Heart left ventricle (tissue), 16 donors: ENCODE measurements at regions not wholly inside any gene's neighbourhood (a gene's known extent, or its start where the extent isn't known, plus 50 kb on each side); places are given as distances from the start of the nearest gene placed in this dataset.
"Not testable (repeated sequence)": the region's sequence is repeated elsewhere in the genome, so short reads cannot be mapped to it uniquely, and the experiment has no call there.

Experiments used
- ATAC-seq, 4 donors: fragments of 200-7000 bp; cut with Tn5 transposase; one replicate each; pipeline ENCODE4 v1.9.1; 2020 to 2022; ENCODE audit warnings: moderate library complexity in 4 of 4, mild to moderate bottlenecking in 3 of 4, moderate number of reproducible peaks in 1 of 4
- DNase-seq, 5 donors: peaks; one replicate each; pipeline ENCODE4 v3.0.0-alpha.2; 2020
- H3K27ac ChIP-seq, 12 donors: fragments of 200-600 bp; sonication (generic) in 4 of 12; one replicate each; pipeline versions ENCODE4 v1.5.0 to v1.8.0; 2016 to 2022; ENCODE audit warnings: mild to moderate bottlenecking in 2 of 12
- H3K27me3 ChIP-seq, 9 donors: fragments of 200-600 bp; sonication (generic) in 2 of 9; one replicate each; pipeline versions ENCODE4 v1.5.1 to v1.8.0; 2016 to 2022; ENCODE audit warnings: mild to moderate bottlenecking in 3 of 9
- H3K36me3 ChIP-seq, 9 donors: fragments of 200-600 bp; sonication (generic) in 2 of 9; one replicate each; pipeline versions ENCODE4 v1.5.0 to v1.8.0; 2018 to 2022; ENCODE audit warnings: mild to moderate bottlenecking in 2 of 9
- H3K4me1 ChIP-seq, 12 donors: fragments of 200-600 bp; sonication (generic) in 4 of 12; one replicate each; pipeline versions ENCODE4 v1.5.0 to v1.8.0; 2016 to 2022; ENCODE audit warnings: mild to moderate bottlenecking in 3 of 12
- H3K4me3 ChIP-seq, 12 donors: fragments of 200-600 bp; sonication (generic) in 4 of 12; one replicate each; pipeline versions ENCODE4 v1.5.0 to v1.8.0; 2017 to 2022; ENCODE audit warnings: mild to moderate bottlenecking in 9 of 12, moderate library complexity in 4 of 12
- H3K9me3 ChIP-seq, 12 donors: fragments of 200-600 bp; sonication (generic) in 4 of 12; one replicate each; pipeline versions ENCODE4 v1.5.0 to v1.8.0; 2016 to 2022; ENCODE audit warnings: mild to moderate bottlenecking in 1 of 12
- POLR2A ChIP-seq, 2 donors: fragments of 450-650 bp; IDR thresholded peaks; one replicate each; pipeline ENCODE4 v1.6.1; 2017; ENCODE audit warnings: antibody characterized with exemption in 2 of 2, mild to moderate bottlenecking in 2 of 2, moderate library complexity in 2 of 2
- WGBS, 4 donors: extraction: QIAGEN DNeasy Blood & Tissue Kit in 2 of 4; methylation state at CpG; one replicate each; pipeline versions ENCODE4 v1.1.5 to v1.1.7; 2013 to 2018; 5-methylcytosine and 5-hydroxymethylcytosine counted together
- intact Hi-C, 10 donors: fragments of 100-400 bp; cut with DNase I; formaldehyde crosslinking; loops; one replicate each; pipeline versions ENCODE4 v1.11.1 to v1.14.2; 2022
- TF ChIP-seq, protein P1 (sequence below), 12 donors: fragments of 200-600 bp; sonication (generic) in 4 of 12; IDR thresholded peaks; one replicate each; pipeline versions ENCODE4 v1.5.0 to v1.8.0; 2018 to 2022; ENCODE audit warnings: antibody characterized with exemption in 12 of 12, mild to moderate bottlenecking in 5 of 12
- donor health status: ischemic (EF 13 %, LVEDD 7.1; RV severe dilation, severe dysfunction).
- donor health status: healthy with polysubstance abuse.
- donor health status: DM: no; HTN: yes; CAD: no.
- donor health status: DM: no; HTN: no; CAD: no.
- donor health status: ischemic (EF 25% LVEDD 6.9; RV normal size, moderate dysfunction).
- donor health status: ischemic (EF 25% LVEDD 5.7; RV mildly dilated, moderate dysfunction).
- donor health status: healthy.
- donor health status: DM: yes; HTN: yes; CAD: no.
- donor health status: ischemic (EF 35%, LVEDD 5.7; RV mildly dilated, moderate dysfunction).
- donor health status: nonischemic (EF 11% LVEDD 7.7; RV severe dilation, severe dysfunction).
- donor health status: DM: yes; HTN: yes; CAD: no.
- donor health status: PGD.
- donor health status: ischemic (EF 29% LVEDD 5.4; RV normal size, mild dysfunction).
- donor health status: nonischemic (EF 23%, LVEDD 6.1; RV moderate dilation, normal function).

DNA sequence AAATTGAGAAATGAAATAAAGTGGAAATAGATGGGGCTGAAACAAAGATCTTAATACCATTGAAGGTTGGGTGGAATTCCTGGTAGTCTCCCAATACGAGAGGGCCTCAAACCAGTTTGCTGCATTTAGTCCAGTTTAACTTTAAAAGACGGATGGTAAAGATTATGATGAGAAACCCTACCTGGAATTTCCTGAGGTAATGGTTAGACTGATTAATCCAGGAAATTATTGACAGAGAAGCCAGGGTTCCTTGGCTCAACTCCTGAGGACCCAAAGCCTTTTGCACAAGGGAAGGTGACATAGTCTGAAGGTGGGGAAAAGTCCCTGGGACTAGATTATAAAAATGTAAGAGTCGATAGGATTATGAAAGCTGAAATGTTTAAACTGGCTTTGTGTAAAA lies 133.2 kb upstream of the SLITRK5 start:
- TF ChIP-seq POLR2A (IDR thresholded peaks at IDR 0.05): no peak
- TF ChIP-seq, protein P1, sequence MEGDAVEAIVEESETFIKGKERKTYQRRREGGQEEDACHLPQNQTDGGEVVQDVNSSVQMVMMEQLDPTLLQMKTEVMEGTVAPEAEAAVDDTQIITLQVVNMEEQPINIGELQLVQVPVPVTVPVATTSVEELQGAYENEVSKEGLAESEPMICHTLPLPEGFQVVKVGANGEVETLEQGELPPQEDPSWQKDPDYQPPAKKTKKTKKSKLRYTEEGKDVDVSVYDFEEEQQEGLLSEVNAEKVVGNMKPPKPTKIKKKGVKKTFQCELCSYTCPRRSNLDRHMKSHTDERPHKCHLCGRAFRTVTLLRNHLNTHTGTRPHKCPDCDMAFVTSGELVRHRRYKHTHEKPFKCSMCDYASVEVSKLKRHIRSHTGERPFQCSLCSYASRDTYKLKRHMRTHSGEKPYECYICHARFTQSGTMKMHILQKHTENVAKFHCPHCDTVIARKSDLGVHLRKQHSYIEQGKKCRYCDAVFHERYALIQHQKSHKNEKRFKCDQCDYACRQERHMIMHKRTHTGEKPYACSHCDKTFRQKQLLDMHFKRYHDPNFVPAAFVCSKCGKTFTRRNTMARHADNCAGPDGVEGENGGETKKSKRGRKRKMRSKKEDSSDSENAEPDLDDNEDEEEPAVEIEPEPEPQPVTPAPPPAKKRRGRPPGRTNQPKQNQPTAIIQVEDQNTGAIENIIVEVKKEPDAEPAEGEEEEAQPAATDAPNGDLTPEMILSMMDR (IDR thresholded peaks at IDR 0.05): no peak
- no peak overlapping the region for H3K27ac ChIP-seq
- H3K27me3 ChIP-seq: no peaks in the 10 kb centered on the region
- ATAC-seq (no peak), DNase-seq (no peak)
- intact Hi-C loops: no loop called here
- peaks cover 0 to 4% (median 0%) of the 10 kb centered on the region in 12 donors for H3K9me3 ChIP-seq
- H3K4me1 ChIP-seq: no peaks in the 10 kb centered on the region
- no peaks in the 10 kb centered on the region for H3K36me3 ChIP-seq
- WGBS, 4 donors: 73 to 84% (median 76%) methylated on average over 3 of the region's 3 CpGs
- H3K4me3 ChIP-seq: no peak overlapping the region

DNA sequence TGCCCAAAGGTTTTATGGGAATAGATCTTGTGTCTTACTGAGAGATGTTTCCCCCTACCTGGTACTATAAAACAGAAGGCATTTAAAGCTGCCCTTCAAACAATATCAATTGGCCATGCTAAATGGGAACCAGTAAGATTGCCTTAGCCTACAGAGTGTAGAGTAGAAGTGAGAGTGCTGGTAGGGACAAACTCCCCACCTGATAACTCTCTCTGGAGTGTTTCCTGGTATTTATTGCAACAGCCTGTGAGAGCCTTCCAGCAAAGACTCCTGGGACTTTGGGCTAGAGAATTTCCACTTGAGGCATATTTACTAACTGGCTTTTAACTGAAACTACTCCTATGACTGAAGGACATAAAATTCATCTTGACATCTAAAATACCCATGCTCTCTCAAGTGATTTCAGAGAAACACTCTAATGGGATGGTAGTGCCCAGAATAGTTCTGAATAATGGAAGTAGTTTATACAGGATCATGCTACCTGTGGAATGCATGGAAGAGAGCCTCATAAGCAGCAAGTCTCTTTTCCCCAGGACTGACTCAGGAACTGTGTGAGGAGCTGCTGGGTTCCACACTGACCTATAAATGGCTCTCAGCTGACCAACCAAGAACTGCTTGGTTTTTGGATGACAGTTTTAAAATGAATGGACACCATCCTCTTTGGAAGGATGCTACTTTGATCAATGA lies 132.7 kb upstream of the SLITRK5 start:
- no peak for DNase-seq
- intact Hi-C loops: no loop called here
- no peak for ATAC-seq
- no peak for TF ChIP-seq POLR2A (IDR thresholded peaks at IDR 0.05)
- no peaks in the 10 kb centered on the region for H3K27me3 ChIP-seq
- H3K9me3 ChIP-seq: peaks cover 0 to 10% (median 0%) of the 10 kb centered on the region in 12 donors
- H3K4me3 ChIP-seq: no peak overlapping the region
- no peaks in the 10 kb centered on the region for H3K36me3 ChIP-seq
- H3K27ac ChIP-seq: no peak overlapping the region
- H3K4me1 ChIP-seq: no peaks in the 10 kb centered on the region

DNA sequence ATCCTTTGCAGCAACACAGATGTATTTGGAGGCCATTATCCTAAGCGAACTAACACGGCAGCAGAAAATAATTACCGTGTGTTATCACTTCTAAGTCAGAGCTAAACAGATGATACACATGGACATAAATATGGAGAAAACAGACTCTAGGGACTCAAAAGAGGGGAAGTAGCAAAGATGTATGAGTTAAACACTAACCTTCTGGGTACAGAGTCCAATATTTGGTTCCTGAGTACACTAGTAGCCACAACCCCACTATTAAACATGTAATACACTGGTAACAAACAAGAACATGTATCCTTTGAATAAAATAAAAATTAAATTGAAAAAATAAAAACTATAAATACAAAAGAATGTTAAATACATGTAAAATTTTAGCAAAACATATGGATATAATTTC lies 118.0 kb upstream of the SLITRK5 start:
- Histone ChIP-seq H3K27me3 (no peaks in the 10 kb centered on the region), H3K4me3 (no peak overlapping the region), H3K4me1 (no peaks in the 10 kb centered on the region), H3K9me3 (no peaks in the 10 kb centered on the region), H3K27ac (no peak overlapping the region), H3K36me3 (no peaks in the 10 kb centered on the region)
- DNase-seq (no peak), ATAC-seq (no peak)
- WGBS, 4 donors: 89 to 95% (median 90%) methylated on average over 3 of the region's 3 CpGs
- intact Hi-C loops: no loop called here
- no peak for TF ChIP-seq POLR2A (IDR thresholded peaks at IDR 0.05)
- TF ChIP-seq, protein P1 (IDR thresholded peaks at IDR 0.05): no peak

DNA sequence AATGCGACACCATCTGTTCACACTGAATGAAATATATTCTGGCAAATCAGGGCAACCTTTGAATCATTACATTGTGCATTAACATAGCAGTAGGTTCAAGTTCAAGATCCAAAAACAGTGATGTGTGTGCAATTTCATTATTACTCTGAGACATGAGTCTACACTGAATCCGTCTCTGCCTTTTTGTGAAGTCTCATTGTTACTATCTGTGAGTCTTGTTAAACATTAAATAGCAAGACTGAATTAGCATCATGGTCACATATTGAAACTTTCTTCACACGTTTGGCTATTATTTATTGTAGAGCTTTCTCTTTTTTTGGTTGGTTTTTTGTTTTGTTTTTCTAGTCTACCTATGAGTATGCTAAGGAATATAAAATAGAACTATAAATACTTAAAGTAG lies 117.1 kb upstream of the SLITRK5 start:
- no peak for TF ChIP-seq POLR2A (IDR thresholded peaks at IDR 0.05)
- TF ChIP-seq, protein P1 (IDR thresholded peaks at IDR 0.05): no peak
- ATAC-seq (no peak), DNase-seq (no peak)
- no peak overlapping the region for H3K4me3 ChIP-seq
- no peaks in the 10 kb centered on the region for H3K27me3 ChIP-seq
- H3K4me1 ChIP-seq: no peaks in the 10 kb centered on the region
- H3K9me3 ChIP-seq: no peaks in the 10 kb centered on the region
- no peaks in the 10 kb centered on the region for H3K36me3 ChIP-seq
- H3K27ac ChIP-seq: no peak overlapping the region
- intact Hi-C loops: no loop called here
- WGBS, 4 donors: 72 to 81% (median 76%) methylated on average over 3 of the region's 3 CpGs

DNA sequence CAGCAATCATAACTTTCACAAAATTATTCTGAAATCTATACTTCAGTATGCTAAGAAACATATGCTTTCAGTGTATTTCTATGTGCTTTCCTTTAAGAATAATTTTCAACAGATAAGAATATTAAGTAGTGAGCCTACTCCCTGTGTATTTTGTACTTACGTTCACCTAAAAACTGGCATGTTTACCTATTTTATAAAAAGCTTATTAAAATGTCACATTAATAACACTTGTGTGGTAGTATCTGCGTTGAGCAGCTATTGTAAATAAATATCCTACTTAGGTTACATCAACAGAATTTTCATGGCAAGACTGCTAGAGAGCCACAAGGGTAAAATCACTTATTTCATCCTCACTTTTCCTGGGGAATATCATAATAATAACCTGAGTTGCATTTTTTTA lies 113.4 kb upstream of the SLITRK5 start:
- WGBS, 4 donors: 62 to 77% (median 75%) methylated on average over 2 of the region's 2 CpGs
- Histone ChIP-seq H3K9me3 (no peaks in the 10 kb centered on the region), H3K36me3 (no peaks in the 10 kb centered on the region), H3K27ac (no peak overlapping the region), H3K4me1 (no peaks in the 10 kb centered on the region), H3K27me3 (no peaks in the 10 kb centered on the region), H3K4me3 (no peak overlapping the region)
- intact Hi-C loops: no loop called here
- TF ChIP-seq, protein P1 (IDR thresholded peaks at IDR 0.05): no peak
- TF ChIP-seq POLR2A (IDR thresholded peaks at IDR 0.05): no peak
- DNase-seq (no peak), ATAC-seq (no peak)

DNA sequence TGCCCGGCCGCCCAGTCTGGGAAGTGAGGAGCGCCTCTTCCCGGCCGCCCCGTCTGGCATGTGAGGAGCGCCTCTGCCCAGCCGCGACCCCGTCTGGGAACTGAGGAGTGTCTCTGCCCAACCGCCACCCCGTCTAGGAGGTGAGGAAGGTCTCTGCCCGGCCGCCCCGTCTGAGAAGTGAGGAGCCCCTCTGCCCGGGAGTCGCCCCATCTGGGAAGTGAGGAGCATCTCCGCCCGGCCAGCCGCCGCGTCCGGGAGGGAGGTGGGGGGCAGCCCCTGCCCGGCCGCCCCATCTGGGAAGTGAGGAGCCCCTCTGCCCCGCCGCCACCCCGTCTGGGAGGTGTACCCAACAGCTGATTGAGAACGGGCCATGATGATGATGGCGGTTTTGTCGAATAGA lies 109.6 kb upstream of the SLITRK5 start:
- ATAC-seq, H3K27me3 ChIP-seq, H3K4me3 ChIP-seq, H3K27ac ChIP-seq, H3K36me3 ChIP-seq, DNase-seq, H3K4me1 ChIP-seq, intact Hi-C loops: not testable (repeated sequence)
- 92 to 95% (median 93%) methylated on average over 14 to 31 of the region's 31 CpGs for WGBS, 4 donors
- H3K9me3 ChIP-seq: peaks cover 0 to 14% (median 3%) of the 10 kb centered on the region in 12 donors
